ENCODE measurements at regions not wholly inside any gene's neighbourhood (a gene's known extent, or its start where the extent isn't known, plus 50 kb on each side); places are given as distances from the start of the nearest gene placed in this dataset.

- no peak for TF ChIP-seq POLR2AphosphoS5 (IDR thresholded peaks at IDR 0.05; ENCODE audit: borderline replicate concordance, low read depth, low read length)
- no peak for TF ChIP-seq EZH2 (IDR thresholded peaks at IDR 0.05)
- no peak for TF ChIP-seq FOXP2 (optimal IDR thresholded peaks at IDR 0.05; ENCODE audit: control extremely low read depth, extremely low read length, insufficient read depth)
Observed at GRCh38 chr12:88904705-88905104, 324.4 kb upstream of the KITLG start.

Data from SK-N-MC (cell line).